GM18870 (cell line): ENCODE measurements at regions not wholly inside any gene's neighbourhood (a gene's known extent, or its start where the extent isn't known, plus 50 kb on each side); places are given as distances from the start of the nearest gene placed in this dataset.
A peak's percentile ranks its signal among the peaks of the same experiment; 100 is the strongest.
"Not testable (repeated sequence)": the region's sequence is repeated elsewhere in the genome, so short reads cannot be mapped to it uniquely, and the experiment has no call there.

Source experiments
- ATAC-seq: cut with Tn5 transposase; IDR thresholded peaks from one replicate; pipeline ENCODE4 v1.9.1; 2021; ENCODE audit warnings: moderate library complexity; ENCODE audit not compliant: unreplicated experiment

DNA sequence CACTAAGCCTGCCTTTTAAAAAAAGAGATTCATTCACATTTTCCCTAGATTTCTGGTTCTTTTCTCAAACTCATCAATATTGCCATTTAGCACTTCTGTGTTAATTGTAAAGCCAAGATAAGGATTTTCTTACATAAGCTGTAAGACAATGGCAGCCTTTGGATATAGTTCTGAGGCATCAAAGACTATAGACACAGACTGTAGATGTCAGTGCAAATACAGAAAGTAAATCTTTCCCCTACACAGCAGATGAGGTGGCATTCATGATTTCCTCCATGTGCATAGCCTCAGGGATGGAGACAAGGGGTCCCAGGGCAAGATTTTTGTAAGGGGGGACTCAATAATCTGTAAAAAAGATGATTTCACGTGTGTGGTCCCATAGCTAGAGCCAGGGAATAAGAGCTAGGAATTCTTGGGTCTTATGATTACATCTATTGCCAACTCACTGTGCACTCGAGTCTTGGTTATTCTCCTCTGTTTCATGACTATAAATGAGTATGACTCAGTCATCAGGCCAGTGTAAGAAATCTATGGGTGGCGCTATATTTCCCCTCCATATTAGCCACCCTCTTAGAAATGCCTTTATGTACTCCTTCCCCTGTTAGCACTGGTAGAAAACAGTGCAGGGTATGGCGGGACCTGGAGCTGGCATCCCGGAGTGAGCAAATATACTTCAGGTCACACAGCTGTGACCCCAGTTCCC, 207.5 kb downstream of the EXOC5 start:
- no peak for ATAC-seq

DNA sequence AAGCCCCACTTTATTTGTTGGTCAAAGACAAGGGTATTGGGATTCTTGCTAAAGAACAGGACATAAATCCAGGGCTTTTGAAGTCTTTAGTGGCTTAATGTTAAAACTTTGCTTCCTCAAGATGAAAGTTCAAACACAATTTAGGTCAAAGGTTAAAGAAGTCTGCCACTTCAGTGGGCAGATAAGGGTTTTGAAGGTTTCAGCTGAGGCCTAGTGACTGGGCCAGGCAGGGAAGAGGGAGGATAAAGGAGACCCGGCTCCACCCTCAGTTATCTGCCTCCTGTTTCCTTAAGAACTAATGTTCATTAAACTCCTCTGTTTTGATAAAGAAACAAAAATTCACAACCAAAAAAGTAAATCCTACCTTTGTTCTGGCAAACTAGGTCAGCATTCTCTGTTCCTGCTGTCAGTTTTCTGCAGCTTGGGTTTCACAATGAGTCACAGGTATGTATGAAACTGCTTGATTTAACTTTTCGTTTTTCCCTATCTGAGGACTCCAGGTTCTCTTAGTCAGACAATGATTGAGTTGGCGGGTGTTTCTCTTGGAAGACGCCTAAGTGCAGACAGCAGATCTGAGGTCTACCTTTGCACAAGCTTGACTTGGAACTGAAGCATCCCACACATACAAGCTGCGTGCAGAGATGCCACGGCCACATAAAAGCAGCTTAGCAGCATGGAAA, 208.3 kb downstream of the EXOC5 start:
- peak; percentile 96 for ATAC-seq

DNA sequence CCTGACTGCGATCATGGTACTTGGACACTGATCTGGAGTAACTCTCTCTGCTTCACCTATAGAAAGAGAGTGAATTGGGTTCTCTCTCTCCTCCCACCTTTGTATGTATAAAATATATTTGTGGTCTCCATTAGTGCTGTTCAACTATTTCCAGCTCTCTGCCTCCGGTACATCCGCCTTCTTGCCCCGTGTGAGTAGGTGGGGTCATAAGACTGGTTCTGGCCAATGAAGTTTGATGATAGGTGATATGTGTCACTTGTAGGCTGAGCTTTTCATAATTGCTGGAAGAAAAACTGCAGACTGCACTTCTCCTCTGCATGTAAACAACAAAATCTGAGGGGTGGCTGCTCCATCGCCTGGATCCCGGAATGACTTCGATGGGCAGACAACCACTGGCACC, 210.4 kb downstream of the EXOC5 start:
- no peak for ATAC-seq

DNA sequence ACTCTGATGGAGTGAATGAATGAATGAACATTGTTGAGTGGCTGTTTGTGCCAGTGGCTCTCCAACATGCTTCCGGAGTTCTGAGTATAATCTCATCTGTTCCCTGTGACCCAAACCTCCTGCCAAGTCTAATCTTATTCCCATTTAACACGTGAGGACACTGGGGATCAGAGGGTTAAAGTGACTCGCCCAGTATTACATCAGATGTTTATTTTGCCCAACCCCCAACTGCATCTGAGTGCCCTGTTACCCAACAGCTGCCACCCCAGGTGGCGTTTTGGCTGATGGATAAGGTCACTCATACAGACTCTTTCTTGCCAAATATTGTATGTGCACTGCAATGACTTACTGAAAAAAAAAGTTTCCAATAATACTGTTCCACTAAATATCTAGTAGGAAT, 210.9 kb downstream of the EXOC5 start:
- no peak for ATAC-seq

DNA sequence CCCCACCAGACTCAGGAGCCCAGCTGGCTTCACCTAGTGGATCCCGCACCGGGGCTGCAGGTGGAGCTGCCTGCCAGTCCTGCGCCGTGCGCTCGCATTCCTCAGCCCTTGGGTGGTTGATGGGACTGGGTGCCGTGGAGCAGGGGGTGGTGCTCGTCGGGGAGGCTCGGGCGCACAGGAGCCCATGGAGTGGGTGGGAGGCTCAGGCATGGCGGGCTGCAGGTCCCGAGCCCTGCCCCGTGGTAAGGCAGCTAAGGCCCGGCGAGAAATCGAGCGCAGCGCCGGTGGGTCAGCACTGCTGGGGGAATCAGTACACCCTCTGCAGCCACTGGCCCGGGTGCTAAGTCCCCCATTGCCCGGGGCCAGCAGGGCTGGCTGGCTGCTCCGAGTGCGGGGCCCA, 212.2 kb downstream of the EXOC5 start:
- ATAC-seq = not testable (repeated sequence)

DNA sequence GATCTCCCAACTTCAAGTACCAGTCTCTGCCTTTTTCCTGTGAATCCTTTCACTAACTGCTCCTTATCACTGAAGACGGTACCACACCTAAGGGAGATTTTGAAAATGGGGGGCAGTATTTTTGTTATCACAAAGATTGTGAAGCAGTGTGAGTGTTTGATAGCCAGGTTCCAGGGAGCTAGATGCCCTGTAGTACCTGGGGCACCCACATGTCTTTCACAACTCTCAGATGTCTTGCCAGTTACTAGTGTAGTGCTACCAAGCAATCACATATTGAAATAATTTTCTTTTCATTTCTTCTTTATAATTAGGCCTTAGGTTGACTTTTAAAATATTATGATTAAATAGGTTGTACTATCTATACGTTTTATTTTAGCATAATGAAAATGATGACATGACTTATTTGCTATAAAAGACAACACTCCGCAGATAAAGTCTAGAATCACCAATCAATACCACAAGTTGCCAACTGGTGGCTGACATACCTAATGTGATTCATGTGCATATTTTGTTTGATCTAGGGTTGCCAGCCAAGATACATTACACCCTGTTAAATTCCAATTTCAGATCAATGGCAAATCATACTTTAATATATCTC, 215.9 kb downstream of the EXOC5 start:
- ATAC-seq = no peak

DNA sequence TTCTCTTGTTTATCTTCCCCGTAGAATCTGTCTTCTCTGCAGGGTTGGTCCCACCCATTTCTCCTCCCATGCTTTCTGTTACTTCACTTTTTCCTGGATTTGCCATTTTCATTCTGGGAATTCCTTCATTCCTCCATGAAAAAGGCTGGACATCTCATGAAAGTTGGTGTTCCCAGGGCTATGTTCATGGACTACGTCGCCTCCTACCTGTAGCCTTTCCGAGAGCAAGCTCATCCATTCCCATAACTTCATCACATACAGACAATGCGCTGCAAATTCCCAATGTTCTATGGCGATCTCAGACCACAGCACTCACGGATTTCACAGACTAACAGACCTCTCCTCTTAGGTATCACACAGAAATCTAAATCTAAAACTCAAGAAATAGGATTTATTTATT, 217.1 kb downstream of the EXOC5 start:
- no peak for ATAC-seq

DNA sequence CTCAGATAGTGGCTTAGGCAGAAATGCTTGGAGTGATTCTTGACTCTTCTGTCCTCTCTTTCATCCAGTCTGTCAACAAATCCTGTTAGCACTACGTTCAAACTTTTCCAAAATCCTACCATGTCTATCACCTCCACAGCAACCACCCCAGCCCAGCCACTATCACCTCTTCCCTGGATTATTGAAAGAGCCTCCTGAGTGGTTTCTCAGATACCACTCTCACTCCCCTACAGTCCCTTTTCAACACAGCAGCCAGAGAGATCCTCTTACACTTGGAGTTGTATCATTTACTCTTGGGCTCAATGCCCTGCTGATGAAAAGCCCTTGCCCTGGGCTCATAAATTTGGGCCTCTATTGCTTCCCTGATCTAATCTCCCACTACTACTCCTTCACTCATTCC, 218.9 kb downstream of the EXOC5 start:
- ATAC-seq = no peak

DNA sequence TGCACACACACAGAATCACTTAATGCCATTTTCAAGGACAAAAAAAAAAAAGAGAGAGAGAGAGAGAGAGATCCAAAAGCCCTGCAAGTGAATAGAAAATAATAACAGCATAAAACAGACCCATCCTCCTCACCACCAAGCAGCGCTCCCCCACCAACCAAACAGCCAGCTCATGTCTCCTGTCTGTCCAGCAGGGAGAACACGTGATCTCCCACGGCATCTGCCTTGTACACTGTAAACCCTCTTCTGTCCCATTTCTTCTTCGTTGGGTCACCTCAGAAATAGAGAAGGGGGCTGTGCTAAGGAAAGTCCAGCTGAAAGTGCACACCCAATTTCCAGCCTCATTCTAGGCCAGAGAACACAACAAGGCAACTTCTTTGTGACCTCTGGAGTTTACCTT, 222.5 kb downstream of the EXOC5 start:
- ATAC-seq = no peak

DNA sequence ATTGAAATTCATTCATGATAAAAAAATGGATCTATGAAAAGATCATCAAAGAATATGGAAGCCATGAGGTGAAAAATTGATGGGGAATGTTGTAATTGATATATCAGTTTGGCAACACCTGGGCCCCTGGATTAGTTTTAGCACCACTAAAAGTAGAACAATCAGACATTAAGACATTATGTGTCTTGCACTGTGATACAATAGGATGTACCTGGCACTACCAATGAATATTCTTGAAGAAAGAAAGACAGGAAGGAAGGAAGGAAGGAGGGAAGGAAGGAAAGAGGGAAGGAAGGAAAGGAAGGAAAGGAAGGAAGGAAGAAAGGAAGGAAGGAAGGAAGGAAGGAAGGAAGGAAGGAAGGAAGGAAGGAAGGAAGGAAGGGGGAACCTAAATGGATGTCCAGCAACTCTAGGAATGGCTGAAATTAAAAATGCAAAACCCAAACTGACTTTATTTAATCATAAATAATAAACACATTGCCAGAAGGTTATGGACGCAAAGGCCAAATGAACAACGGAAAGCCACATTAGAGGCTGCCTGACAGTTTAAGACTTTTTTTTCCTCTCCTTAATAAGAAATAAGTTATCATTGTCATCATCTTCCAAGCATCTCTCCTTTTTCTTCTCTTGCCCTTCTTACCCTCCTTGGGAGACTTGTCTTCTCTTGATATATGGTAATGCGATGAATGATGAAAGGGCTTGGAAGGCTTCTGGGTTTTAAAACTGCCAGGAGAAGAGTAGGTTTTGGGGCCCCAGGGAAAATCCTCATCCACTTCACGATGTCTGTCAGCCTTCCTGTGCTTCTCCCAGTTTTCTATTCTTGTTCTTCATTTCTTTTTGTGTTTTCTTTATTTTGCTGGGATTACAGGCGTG, 224.4 kb downstream of the EXOC5 start:
- not testable (repeated sequence) for ATAC-seq

DNA sequence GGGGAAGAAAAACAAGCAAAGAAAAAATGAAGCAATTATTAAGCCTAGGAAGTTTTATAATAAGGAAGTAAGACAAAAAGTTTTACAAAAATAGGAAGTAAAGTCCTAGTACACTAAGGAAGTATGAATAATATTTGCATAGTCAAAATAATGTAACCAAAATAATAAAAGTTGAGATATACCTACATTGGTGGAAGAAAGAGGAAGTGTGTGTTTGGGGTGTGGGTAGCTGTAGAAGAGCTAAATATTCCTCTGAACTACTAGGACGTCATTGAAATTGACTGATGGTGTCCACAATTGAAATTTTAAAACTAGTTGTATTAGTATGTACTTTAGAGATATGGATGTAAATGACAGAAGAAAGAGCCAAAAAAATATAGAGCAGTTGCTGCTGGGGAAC, 228.4 kb upstream of the OTX2 start:
- ATAC-seq = peak; percentile 57

DNA sequence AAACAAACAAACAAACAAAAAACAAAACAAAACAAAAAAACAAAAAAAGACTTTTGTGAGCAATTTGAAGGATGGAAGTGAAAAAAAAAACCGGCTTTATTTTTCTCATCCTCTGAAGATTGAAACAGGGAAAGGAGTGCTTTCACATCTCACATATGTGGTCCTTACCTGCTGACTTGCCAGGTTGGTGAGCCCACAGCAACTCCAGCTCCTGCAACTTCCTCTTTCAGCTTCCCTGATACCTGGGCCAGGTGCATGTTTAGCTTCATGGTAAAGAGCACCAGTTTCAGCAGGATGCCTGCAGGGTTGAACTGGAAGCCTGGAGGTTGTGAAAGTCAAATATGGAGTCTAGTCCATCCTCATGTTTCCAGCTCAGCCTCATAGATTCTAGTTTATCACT, 221.2 kb upstream of the OTX2 start:
- ATAC-seq = no peak

DNA sequence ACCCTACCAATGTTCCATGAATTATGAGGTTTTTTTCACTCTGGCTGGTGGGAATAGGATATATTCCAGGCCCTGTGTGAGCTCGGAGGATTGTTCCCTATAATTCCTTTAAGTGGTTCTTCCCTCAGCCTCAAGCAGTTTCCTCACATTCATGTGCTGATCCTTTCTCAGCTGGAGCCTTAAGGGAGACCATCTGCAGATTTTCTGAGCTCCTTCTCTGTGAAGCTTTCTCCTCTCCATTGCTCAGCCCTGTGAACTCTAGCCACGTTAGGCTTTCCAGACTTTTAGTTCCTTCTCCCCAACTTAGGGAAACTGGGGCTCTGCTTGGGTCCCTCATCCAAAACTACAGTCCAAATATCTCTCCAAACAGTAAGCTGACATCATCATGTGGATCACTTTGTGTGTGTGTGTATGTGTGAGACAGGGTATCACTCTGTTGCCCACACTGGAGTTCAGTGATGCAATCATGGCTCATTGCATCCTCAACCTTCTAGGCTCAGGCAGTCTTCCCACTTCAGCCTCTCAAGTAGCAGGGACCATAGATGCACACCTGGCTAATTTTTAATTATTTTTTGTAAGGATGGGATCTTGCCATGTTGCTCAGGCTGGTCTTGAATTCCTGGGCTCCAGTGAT, 219.5 kb upstream of the OTX2 start:
- ATAC-seq = no peak

DNA sequence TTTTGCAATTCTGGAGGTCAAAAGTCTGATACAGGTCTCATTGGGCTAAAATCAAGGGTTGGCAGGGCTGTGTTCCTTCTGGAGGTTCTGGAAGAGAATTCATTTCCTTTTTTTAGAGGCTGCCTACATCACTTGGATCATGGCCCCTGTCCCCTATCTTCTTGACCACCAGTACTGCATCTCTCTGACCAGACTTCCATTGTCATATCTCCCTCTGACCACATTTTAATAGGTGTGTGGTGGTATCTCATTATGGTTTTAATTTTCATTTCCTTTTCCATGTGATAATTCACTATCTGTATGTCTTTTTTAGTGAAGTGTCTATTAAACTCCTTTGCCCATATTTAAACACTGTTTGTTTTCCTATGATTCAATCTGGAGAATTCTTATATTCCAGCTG, 215.2 kb upstream of the OTX2 start:
- no peak for ATAC-seq

DNA sequence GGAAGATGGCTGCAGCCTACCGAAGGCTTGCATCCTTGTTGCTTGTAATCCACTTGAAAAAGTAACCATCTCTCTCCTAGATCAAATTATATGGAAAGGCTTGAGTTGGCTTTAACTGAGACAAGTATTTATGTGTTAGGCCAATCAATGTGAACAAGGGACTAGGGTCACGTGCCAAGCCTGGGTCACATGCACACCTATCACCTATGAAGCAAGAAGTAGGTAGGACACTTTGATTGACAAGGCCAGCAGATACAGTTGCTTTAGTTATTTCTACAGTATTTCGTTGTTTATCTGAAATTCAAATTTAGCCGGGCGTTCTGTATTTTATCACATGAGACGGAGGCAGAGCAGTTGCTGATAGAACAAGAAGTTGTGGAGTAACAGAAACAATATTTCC, 212.3 kb upstream of the OTX2 start:
- no peak for ATAC-seq

DNA sequence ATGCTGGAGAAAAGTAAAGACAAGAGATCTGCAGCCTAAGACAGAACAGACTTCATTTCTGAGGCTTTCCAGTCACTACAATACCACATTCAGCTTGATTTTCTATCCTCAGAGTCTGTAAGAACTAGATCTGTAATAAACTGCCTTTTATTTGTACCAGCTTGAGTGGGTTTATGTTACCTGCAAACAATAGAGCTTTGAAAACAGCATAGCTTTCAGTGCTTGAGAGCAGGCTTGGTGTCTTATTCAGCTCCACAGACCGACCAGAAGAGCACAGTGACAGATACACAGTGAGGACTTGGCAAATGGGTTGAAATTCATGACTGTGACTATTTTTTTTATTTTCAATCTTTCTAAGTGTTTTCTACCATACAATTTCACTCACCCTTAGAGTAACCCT, 207.8 kb upstream of the OTX2 start:
- no peak for ATAC-seq

DNA sequence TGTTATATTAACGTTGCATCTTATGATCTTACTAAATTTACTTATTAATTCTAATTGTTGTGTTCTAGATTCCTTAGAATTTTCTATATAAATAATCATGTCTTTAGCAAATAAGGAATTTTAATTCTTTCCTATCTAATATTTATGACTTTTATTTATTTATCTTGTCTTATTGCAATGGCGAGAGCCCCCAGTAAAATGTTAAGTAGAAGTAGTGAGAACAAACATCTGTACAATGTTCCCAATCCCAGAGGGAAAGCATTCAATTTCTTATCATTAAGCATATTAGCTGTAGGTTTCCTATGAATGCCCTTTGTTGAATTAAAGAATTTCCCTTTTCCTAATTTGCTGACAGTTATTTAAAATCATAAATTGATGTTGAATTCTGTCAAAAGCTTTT, 203.7 kb upstream of the OTX2 start:
- ATAC-seq = no peak

DNA sequence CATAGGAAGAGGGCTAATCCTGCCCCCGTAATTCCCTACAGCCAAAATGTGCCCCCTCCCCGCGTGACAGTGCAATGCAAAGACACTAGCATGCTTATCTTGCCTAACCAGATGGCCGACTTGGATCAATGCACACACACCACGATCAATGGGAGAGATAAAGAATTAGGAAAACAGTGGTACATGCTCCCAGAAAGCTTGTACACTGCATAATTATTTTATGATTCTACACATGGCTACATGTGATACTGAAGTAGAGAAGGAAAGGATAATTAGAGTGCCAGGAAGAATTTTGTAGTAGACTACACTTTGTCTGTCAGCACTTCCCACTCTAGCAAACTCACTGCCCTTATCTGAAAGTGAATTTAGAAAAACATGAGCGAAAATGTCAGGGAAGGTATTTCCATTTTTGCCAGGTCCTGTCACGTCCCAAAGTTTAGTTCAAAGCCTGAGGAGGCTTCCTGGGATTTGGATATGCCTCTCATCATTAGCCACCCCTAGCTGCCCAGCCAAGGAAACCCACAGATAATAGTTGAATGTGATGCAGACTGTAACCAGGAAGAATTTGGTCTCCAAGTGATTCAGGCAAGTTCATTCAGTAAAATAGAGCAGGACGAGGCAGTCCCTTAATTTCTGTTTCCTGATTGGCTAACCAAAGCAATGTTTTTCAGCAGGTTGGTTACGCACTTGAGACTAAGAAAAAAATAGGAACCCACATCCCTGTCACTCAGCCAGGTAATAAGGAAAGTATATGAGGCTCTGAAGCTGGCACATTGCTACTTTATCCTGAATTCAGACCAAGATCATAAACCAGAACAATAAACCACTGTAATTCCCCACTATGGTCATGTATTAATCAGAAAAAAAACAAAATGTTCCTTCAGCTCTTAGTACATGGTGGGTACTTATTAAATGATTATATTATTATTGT, 199.6 kb upstream of the OTX2 start:
- ATAC-seq = no peak

DNA sequence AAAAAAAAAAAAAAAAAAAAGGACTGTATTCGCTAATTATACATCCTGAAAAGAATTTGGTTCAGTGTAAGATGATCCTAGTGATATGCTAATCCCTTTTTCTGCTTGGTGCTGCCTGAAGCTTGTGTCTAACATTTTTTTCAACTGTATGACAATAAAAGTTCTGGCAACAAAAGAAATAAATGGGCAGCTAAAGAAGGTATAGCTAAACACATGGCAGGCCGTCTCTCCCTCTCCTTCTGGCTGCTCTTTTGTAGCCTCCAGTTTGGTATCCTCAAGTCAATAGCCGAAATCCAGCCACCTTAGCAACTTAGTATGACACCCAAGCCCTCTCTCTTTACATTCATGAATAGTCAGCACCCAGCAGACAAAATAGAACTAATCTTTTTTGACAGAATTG, 198.3 kb upstream of the OTX2 start:
- no peak for ATAC-seq

DNA sequence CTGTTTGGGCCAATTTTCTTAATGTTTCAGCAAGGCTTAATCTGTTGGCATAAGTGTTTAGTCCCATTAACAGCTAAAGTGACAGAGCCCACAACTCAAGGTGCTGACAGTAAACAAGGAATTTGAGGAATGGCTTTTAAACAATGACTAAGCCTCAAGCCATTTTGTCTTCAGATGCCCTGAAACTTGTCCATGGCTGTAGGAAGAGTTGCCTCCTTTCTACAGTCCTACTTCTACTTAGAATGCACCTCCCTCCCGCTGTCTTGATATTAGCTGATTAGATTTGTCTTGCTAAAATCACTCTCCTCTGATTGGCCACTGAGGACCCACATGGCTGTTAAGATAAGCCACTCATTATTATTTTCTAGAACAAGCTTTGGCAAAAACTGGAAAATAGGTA, 188.4 kb upstream of the OTX2 start:
- no peak for ATAC-seq
